IPS-NIHi11 (cell line): ENCODE measurements at regions not wholly inside any gene's neighbourhood (a gene's known extent, or its start where the extent isn't known, plus 50 kb on each side); places are given as distances from the start of the nearest gene placed in this dataset.
"Not testable (repeated sequence)": the region's sequence is repeated elsewhere in the genome, so short reads cannot be mapped to it uniquely, and the experiment has no call there.

Experiments used
- DNase-seq: peaks from one replicate; pipeline ENCODE4 v3.0.0; 2012; ENCODE audit warnings: mixed read lengths, low spot score

- no peak for DNase-seq
Observed at GRCh38 chr10:28186887-28187578, 115.8 kb downstream of the MPP7 start.

GRCh38 chr10:28186461-28186860 lies 116.4 kb downstream of the MPP7 start:
- no peak for DNase-seq

- no peak for DNase-seq
Observed at GRCh38 chr10:28184810-28185209, 118.1 kb downstream of the MPP7 start.

- no peak for DNase-seq
Observed at GRCh38 chr10:28181478-28182096, 121.3 kb downstream of the MPP7 start.

GRCh38 chr10:28180654-28181053 lies 122.2 kb downstream of the MPP7 start:
- no peak for DNase-seq

- no peak for DNase-seq
Observed at GRCh38 chr10:28179743-28180099, 123.1 kb downstream of the MPP7 start.

GRCh38 chr10:28179006-28179742 lies 123.7 kb downstream of the MPP7 start:
- peak; percentile 75 for DNase-seq

GRCh38 chr10:28177944-28178637 lies 124.8 kb downstream of the MPP7 start:
- no peak for DNase-seq

GRCh38 chr10:28176498-28176897 lies 126.4 kb downstream of the MPP7 start:
- not testable (repeated sequence) for DNase-seq

- DNase-seq: no peak
Observed at GRCh38 chr10:28172223-28172610, 130.6 kb downstream of the MPP7 start.

GRCh38 chr10:28171468-28172222 lies 131.2 kb downstream of the MPP7 start:
- no peak for DNase-seq

GRCh38 chr10:28169525-28169924 lies 133.3 kb downstream of the MPP7 start:
- no peak for DNase-seq

GRCh38 chr10:28160866-28161405 lies 141.9 kb downstream of the MPP7 start:
- no peak for DNase-seq

- DNase-seq: no peak
Observed at GRCh38 chr10:28157379-28157778, 145.5 kb downstream of the MPP7 start.

GRCh38 chr10:28155726-28156125 lies 147.1 kb downstream of the MPP7 start:
- no peak for DNase-seq

- DNase-seq: no peak
Observed at GRCh38 chr10:28151636-28152035, 151.2 kb downstream of the MPP7 start.

- DNase-seq: no peak
Observed at GRCh38 chr10:28149746-28150145, 150.9 kb upstream of the ODAD2 start.

- DNase-seq: no peak
Observed at GRCh38 chr10:28147706-28148105, 148.8 kb upstream of the ODAD2 start.

- DNase-seq: no peak
Observed at GRCh38 chr10:28139138-28139537, 140.3 kb upstream of the ODAD2 start.

- no peak for DNase-seq
Observed at GRCh38 chr10:28137907-28138880, 139.3 kb upstream of the ODAD2 start.
